Liver (tissue), 3 donors: ENCODE measurements at regions not wholly inside any gene's neighbourhood (a gene's known extent, or its start where the extent isn't known, plus 50 kb on each side); places are given as distances from the start of the nearest gene placed in this dataset.

Experiments used
- EGR1 ChIP-seq, 2 donors: IDR thresholded peaks; 2 replicates each; pipeline ENCODE4 v1.6.1; 2016 to 2018; ENCODE audit warnings: antibody characterized with exemption in 2 of 2, low read depth in 2 of 2
- FOXA2 ChIP-seq: IDR thresholded peaks from 2 replicates; pipeline ENCODE4 v1.6.1; 2016; ENCODE audit warnings: antibody characterized with exemption
- GABPA ChIP-seq, 2 donors: IDR thresholded peaks in 1 of 2; conservative IDR thresholded peaks in 1 of 2; 2 replicates each; pipeline ENCODE4 v1.6.1; 2016; ENCODE audit warnings: antibody characterized with exemption in 2 of 2, mild to moderate bottlenecking in 1 of 2, moderate library complexity in 1 of 2
- JUND ChIP-seq, 2 donors: IDR thresholded peaks; 2 replicates each; pipeline ENCODE4 v1.6.1; 2016; ENCODE audit warnings: antibody characterized with exemption in 2 of 2
- RAD21 ChIP-seq, 2 donors: IDR thresholded peaks; 2 replicates each; pipeline ENCODE4 v1.6.1; 2016; ENCODE audit warnings: antibody characterized with exemption in 2 of 2, mild to moderate bottlenecking in 2 of 2
- SP1 ChIP-seq: IDR thresholded peaks from 2 replicates; pipeline ENCODE4 v1.6.1; 2018; ENCODE audit warnings: antibody characterized with exemption, mild to moderate bottlenecking
- TAF1 ChIP-seq: conservative IDR thresholded peaks from 2 replicates; pipeline ENCODE4 v1.6.1; 2016; ENCODE audit warnings: antibody characterized with exemption, mild to moderate bottlenecking
- YY1 ChIP-seq: IDR thresholded peaks from 2 replicates; pipeline ENCODE4 v1.6.1; 2016; ENCODE audit warnings: antibody characterized with exemption, mild to moderate bottlenecking
- TF ChIP-seq, protein P1 (sequence below): fragments of 150-350 bp; IDR thresholded peaks from 2 replicates; pipeline ENCODE4 v1.5.1; 2017; ENCODE audit warnings: improper control_type of control experiment, low read depth, low read length; ENCODE audit not compliant: missing input control
- TF ChIP-seq, protein P2 (sequence below): IDR thresholded peaks from 2 replicates; pipeline ENCODE4 v1.6.1; 2016; ENCODE audit warnings: antibody characterized with exemption
- TF ChIP-seq, protein P3 (sequence below): IDR thresholded peaks from 2 replicates; pipeline ENCODE4 v1.6.1; 2016; ENCODE audit warnings: antibody characterized with exemption
- TF ChIP-seq, protein P4 (sequence below): IDR thresholded peaks from 2 replicates; pipeline ENCODE4 v1.6.1; 2016; ENCODE audit warnings: antibody characterized with exemption, mild to moderate bottlenecking
- TF ChIP-seq, protein P5 (sequence below): IDR thresholded peaks from 2 replicates; pipeline ENCODE4 v1.6.1; 2016; ENCODE audit warnings: antibody characterized with exemption
- donor health status: healthy.
- donor health status: healthy.

DNA sequence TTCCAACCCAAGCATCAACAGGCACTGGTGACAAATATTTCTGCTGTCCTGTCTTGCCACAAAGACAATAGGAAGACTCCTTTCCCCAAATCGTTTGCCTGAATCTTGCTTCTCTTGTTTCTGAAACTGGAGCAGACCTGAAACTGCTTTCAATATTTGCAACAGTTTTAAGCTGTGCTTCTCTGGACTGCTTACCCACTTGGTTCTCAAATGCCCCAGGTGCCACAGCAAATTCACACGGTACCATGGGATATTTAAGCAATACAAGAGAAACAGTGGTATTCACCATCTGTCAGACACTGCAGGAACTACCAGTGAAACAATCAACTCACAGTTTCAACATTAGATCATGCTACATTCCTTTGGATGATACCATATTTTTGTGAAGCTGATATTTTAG lies 309.4 kb downstream of the PARP8 start:
- TF ChIP-seq JUND (IDR thresholded peaks at IDR 0.05) = no peak
- TF ChIP-seq, protein P1, sequence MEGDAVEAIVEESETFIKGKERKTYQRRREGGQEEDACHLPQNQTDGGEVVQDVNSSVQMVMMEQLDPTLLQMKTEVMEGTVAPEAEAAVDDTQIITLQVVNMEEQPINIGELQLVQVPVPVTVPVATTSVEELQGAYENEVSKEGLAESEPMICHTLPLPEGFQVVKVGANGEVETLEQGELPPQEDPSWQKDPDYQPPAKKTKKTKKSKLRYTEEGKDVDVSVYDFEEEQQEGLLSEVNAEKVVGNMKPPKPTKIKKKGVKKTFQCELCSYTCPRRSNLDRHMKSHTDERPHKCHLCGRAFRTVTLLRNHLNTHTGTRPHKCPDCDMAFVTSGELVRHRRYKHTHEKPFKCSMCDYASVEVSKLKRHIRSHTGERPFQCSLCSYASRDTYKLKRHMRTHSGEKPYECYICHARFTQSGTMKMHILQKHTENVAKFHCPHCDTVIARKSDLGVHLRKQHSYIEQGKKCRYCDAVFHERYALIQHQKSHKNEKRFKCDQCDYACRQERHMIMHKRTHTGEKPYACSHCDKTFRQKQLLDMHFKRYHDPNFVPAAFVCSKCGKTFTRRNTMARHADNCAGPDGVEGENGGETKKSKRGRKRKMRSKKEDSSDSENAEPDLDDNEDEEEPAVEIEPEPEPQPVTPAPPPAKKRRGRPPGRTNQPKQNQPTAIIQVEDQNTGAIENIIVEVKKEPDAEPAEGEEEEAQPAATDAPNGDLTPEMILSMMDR = no peak
- TF ChIP-seq SP1 = no peak
- TF ChIP-seq, protein P2, sequence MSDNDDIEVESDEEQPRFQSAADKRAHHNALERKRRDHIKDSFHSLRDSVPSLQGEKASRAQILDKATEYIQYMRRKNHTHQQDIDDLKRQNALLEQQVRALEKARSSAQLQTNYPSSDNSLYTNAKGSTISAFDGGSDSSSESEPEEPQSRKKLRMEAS = no peak
- TF ChIP-seq, protein P3, sequence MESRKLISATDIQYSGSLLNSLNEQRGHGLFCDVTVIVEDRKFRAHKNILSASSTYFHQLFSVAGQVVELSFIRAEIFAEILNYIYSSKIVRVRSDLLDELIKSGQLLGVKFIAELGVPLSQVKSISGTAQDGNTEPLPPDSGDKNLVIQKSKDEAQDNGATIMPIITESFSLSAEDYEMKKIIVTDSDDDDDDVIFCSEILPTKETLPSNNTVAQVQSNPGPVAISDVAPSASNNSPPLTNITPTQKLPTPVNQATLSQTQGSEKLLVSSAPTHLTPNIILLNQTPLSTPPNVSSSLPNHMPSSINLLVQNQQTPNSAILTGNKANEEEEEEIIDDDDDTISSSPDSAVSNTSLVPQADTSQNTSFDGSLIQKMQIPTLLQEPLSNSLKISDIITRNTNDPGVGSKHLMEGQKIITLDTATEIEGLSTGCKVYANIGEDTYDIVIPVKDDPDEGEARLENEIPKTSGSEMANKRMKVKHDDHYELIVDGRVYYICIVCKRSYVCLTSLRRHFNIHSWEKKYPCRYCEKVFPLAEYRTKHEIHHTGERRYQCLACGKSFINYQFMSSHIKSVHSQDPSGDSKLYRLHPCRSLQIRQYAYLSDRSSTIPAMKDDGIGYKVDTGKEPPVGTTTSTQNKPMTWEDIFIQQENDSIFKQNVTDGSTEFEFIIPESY = no peak
- TF ChIP-seq, protein P4, sequence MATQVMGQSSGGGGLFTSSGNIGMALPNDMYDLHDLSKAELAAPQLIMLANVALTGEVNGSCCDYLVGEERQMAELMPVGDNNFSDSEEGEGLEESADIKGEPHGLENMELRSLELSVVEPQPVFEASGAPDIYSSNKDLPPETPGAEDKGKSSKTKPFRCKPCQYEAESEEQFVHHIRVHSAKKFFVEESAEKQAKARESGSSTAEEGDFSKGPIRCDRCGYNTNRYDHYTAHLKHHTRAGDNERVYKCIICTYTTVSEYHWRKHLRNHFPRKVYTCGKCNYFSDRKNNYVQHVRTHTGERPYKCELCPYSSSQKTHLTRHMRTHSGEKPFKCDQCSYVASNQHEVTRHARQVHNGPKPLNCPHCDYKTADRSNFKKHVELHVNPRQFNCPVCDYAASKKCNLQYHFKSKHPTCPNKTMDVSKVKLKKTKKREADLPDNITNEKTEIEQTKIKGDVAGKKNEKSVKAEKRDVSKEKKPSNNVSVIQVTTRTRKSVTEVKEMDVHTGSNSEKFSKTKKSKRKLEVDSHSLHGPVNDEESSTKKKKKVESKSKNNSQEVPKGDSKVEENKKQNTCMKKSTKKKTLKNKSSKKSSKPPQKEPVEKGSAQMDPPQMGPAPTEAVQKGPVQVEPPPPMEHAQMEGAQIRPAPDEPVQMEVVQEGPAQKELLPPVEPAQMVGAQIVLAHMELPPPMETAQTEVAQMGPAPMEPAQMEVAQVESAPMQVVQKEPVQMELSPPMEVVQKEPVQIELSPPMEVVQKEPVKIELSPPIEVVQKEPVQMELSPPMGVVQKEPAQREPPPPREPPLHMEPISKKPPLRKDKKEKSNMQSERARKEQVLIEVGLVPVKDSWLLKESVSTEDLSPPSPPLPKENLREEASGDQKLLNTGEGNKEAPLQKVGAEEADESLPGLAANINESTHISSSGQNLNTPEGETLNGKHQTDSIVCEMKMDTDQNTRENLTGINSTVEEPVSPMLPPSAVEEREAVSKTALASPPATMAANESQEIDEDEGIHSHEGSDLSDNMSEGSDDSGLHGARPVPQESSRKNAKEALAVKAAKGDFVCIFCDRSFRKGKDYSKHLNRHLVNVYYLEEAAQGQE = no peak
- TF ChIP-seq EGR1 (IDR thresholded peaks at IDR 0.05; ENCODE audit: low read depth in 2 of 2) = no peak
- TF ChIP-seq, protein P5, sequence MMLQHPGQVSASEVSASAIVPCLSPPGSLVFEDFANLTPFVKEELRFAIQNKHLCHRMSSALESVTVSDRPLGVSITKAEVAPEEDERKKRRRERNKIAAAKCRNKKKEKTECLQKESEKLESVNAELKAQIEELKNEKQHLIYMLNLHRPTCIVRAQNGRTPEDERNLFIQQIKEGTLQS = no peak
- TF ChIP-seq TAF1 = no peak
- TF ChIP-seq FOXA2 = no peak
- no peak for TF ChIP-seq RAD21 (IDR thresholded peaks at IDR 0.05)
- TF ChIP-seq YY1 = no peak
- TF ChIP-seq GABPA (IDR thresholded peaks at IDR 0.05 in 1 of 2, conservative IDR thresholded peaks at IDR 0.05 in 1 of 2) = no peak
